CD14-positive monocyte (primary cell): ENCODE measurements at regions not wholly inside any gene's neighbourhood (a gene's known extent, or its start where the extent isn't known, plus 50 kb on each side); places are given as distances from the start of the nearest gene placed in this dataset.

Experiments
- DNase-seq, 3 donors: peaks; one replicate each; pipeline ENCODE4 v3.0.0-alpha.2; 2011 to 2022
- H2AFZ ChIP-seq: 2 replicates; pipeline ENCODE4 v1.6.0; 2012; ENCODE audit warnings: mild to moderate bottlenecking, low read depth, low read length, inconsistent platforms; ENCODE audit not compliant: insufficient read depth, poor library complexity, severe bottlenecking
- H3K27ac ChIP-seq, 2 donors: 1 replicate in 1 of 2; 2 replicates in 1 of 2; pipeline ENCODE4 v1.5.1; 2012 to 2013; ENCODE audit warnings: low read length in 2 of 2, control low read depth in 1 of 2, inconsistent platforms in 1 of 2, low read depth in 1 of 2, mild to moderate bottlenecking in 1 of 2
- H3K27me3 ChIP-seq, 2 donors: one replicate each; pipeline versions ENCODE4 v1.6.0 to v1.6.1; 2011 to 2013; ENCODE audit warnings: low read length in 2 of 2; ENCODE audit not compliant: control insufficient read depth in 2 of 2, insufficient read depth in 2 of 2
- H3K36me3 ChIP-seq, 2 donors: replicated peaks in 1 of 2; 1 replicate in 1 of 2; 2 replicates in 1 of 2; pipeline versions ENCODE4 v1.5.1 to v1.6.1; 2012 to 2013; ENCODE audit warnings: low read length in 2 of 2, control low read depth in 1 of 2, inconsistent platforms in 1 of 2, mild to moderate bottlenecking in 1 of 2; ENCODE audit not compliant: insufficient read depth in 2 of 2, control insufficient read depth in 1 of 2
- H3K4me1 ChIP-seq, 2 donors: 1 replicate in 1 of 2; 2 replicates in 1 of 2; pipeline versions ENCODE4 v1.5.1 to v1.6.1; 2012 to 2013; ENCODE audit warnings: low read length in 2 of 2, control low read depth in 1 of 2, inconsistent platforms in 1 of 2, mild to moderate bottlenecking in 1 of 2, moderate library complexity in 1 of 2; ENCODE audit not compliant: insufficient read depth in 2 of 2, control insufficient read depth in 1 of 2
- H3K4me2 ChIP-seq: replicated peaks from 2 replicates; pipeline ENCODE3; 2012; ENCODE audit warnings: low read length, moderate library complexity, mild to moderate bottlenecking; ENCODE audit not compliant: poor library complexity, severe bottlenecking; ENCODE audit errors: extremely low read depth
- H3K4me3 ChIP-seq, 3 experiments: fragments of 200-600 bp in 1 of 3; sonication (generic) in 1 of 3; replicated peaks in 1 of 3; 1 replicate in 2 of 3; 2 replicates in 1 of 3; pipeline ENCODE4 v1.5.1; 2011 to 2013; ENCODE audit warnings: low read length in 3 of 3, mild to moderate bottlenecking in 3 of 3, control low read depth in 2 of 3, low read depth in 2 of 3, inconsistent platforms in 1 of 3, moderate library complexity in 1 of 3
- H3K79me2 ChIP-seq: 2 replicates; pipeline ENCODE4 v1.6.0; 2012; ENCODE audit warnings: mild to moderate bottlenecking, control low read depth, inconsistent platforms, low read length, moderate library complexity; ENCODE audit not compliant: insufficient read depth
- H3K9ac ChIP-seq: 2 replicates; pipeline ENCODE4 v1.6.0; 2017; ENCODE audit warnings: low read length, mild to moderate bottlenecking; ENCODE audit not compliant: insufficient read depth, poor library complexity, severe bottlenecking
- H3K9me3 ChIP-seq, 2 donors: replicated peaks in 1 of 2; 1 replicate in 1 of 2; 2 replicates in 1 of 2; pipeline versions ENCODE4 v1.5.1 to v1.6.1; 2012 to 2013; ENCODE audit warnings: low read length in 2 of 2, control low read depth in 1 of 2; ENCODE audit not compliant: control insufficient read depth in 1 of 2, insufficient read depth in 1 of 2
- H4K20me1 ChIP-seq: 2 replicates; pipeline ENCODE4 v1.6.0; 2012; ENCODE audit warnings: mild to moderate bottlenecking, low read length, control low read depth, moderate library complexity; ENCODE audit not compliant: insufficient read depth
- H3K27ac Mint-ChIP-seq, 7 donors: one replicate each; pipeline ENCODE4 v1.8.0; 2020; ENCODE audit warnings: mild to moderate bottlenecking in 7 of 7, mixed read lengths in 7 of 7, moderate library complexity in 6 of 7, inconsistent platforms in 2 of 7
- H3K27me3 Mint-ChIP-seq, 3 donors: one replicate each; pipeline ENCODE4 v1.8.0; 2021 to 2022; ENCODE audit warnings: low read depth in 3 of 3, mild to moderate bottlenecking in 3 of 3, mixed read lengths in 3 of 3, moderate library complexity in 3 of 3, inconsistent platforms in 1 of 3
- H3K36me3 Mint-ChIP-seq, 2 donors: one replicate each; pipeline ENCODE4 v1.8.0; 2020; ENCODE audit warnings: mixed read lengths in 2 of 2, inconsistent platforms in 1 of 2, mild to moderate bottlenecking in 1 of 2
- H3K4me1 Mint-ChIP-seq: one replicate; pipeline ENCODE4 v1.8.0; 2020; ENCODE audit warnings: mild to moderate bottlenecking, mixed read lengths
- H3K4me3 Mint-ChIP-seq, 2 donors: one replicate each; pipeline ENCODE4 v1.8.0; 2020; ENCODE audit warnings: mild to moderate bottlenecking in 2 of 2, mixed read lengths in 2 of 2, moderate library complexity in 1 of 2
- H3K9me3 Mint-ChIP-seq, 7 donors: one replicate each; pipeline ENCODE4 v1.8.0; 2020 to 2022; ENCODE audit warnings: mixed read lengths in 7 of 7, mild to moderate bottlenecking in 6 of 7, moderate library complexity in 6 of 7, inconsistent platforms in 2 of 7
- WGBS: methylation state at CpG from one replicate; pipeline ENCODE4 v1.1.5; 2013; ENCODE audit warnings: missing lambda C conversion rate; ENCODE audit not compliant: insufficient coverage; 5-methylcytosine and 5-hydroxymethylcytosine counted together
- intact Hi-C, 2 donors: fragments of 100-400 bp; cut with micrococcal nuclease; formaldehyde crosslinking; loops; one replicate each; pipeline versions ENCODE4 v1.15.0 to v1.15.1; 2023
- TF ChIP-seq, protein P1 (sequence below): fragments of 200-600 bp; IDR thresholded peaks from one replicate; pipeline ENCODE4 v1.8.0; 2022; ENCODE audit warnings: antibody characterized with exemption, mild to moderate bottlenecking

- no peak overlapping the region for H3K4me3 Mint-ChIP-seq
- H3K36me3 Mint-ChIP-seq = no peaks in the 10 kb centered on the region
- WGBS = 89% methylated on average over 4 of the region's 4 CpGs
- Histone ChIP-seq H3K9me3 (no peaks in the 10 kb centered on the region), H3K4me1 (no peaks in the 10 kb centered on the region), H3K36me3 (no peaks in the 10 kb centered on the region), H3K4me3 (no peak overlapping the region), H3K27ac (no peak overlapping the region), H3K9ac (no peak overlapping the region), H3K79me2 (no peaks in the 10 kb centered on the region), H3K4me2 (no peak overlapping the region), H4K20me1 (no peaks in the 10 kb centered on the region), H2AFZ (no peak overlapping the region), H3K27me3 (no peaks in the 10 kb centered on the region)
- TF ChIP-seq, protein P1, sequence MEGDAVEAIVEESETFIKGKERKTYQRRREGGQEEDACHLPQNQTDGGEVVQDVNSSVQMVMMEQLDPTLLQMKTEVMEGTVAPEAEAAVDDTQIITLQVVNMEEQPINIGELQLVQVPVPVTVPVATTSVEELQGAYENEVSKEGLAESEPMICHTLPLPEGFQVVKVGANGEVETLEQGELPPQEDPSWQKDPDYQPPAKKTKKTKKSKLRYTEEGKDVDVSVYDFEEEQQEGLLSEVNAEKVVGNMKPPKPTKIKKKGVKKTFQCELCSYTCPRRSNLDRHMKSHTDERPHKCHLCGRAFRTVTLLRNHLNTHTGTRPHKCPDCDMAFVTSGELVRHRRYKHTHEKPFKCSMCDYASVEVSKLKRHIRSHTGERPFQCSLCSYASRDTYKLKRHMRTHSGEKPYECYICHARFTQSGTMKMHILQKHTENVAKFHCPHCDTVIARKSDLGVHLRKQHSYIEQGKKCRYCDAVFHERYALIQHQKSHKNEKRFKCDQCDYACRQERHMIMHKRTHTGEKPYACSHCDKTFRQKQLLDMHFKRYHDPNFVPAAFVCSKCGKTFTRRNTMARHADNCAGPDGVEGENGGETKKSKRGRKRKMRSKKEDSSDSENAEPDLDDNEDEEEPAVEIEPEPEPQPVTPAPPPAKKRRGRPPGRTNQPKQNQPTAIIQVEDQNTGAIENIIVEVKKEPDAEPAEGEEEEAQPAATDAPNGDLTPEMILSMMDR = no peak
- intact Hi-C loops = no loop called here
- H3K9me3 Mint-ChIP-seq = peaks cover 0 to under 1% (median 0%) of the 10 kb centered on the region in 7 donors
- no peak overlapping the region for H3K27ac Mint-ChIP-seq
- no peaks in the 10 kb centered on the region for H3K4me1 Mint-ChIP-seq
- DNase-seq = no peak
- peaks cover 0 to 16% (median 10%) of the 10 kb centered on the region in 3 donors for H3K27me3 Mint-ChIP-seq
These were observed 116.3 kb downstream of the IRX5 start for GRCh38 chr16:55046916-55047315.

- H2AFZ ChIP-seq = no peak overlapping the region
- H3K4me3 Mint-ChIP-seq = no peak overlapping the region
- peaks cover 0 to 16% (median 10%) of the 10 kb centered on the region in 3 donors for H3K27me3 Mint-ChIP-seq
- no peaks in the 10 kb centered on the region for H4K20me1 ChIP-seq
- H3K36me3 Mint-ChIP-seq = no peaks in the 10 kb centered on the region
- no peak overlapping the region for H3K9ac ChIP-seq
- intact Hi-C loops = no loop called here
- H3K4me2 ChIP-seq = no peak overlapping the region
- H3K27ac Mint-ChIP-seq = no peak overlapping the region
- no peaks in the 10 kb centered on the region for H3K27me3 ChIP-seq
- WGBS = 100% methylated on average over 1 of the region's 4 CpGs
- H3K36me3 ChIP-seq = no peaks in the 10 kb centered on the region
- H3K27ac ChIP-seq = no peak overlapping the region
- H3K4me1 ChIP-seq = no peaks in the 10 kb centered on the region
- H3K79me2 ChIP-seq = no peaks in the 10 kb centered on the region
- H3K9me3 ChIP-seq = no peaks in the 10 kb centered on the region
- H3K4me3 ChIP-seq = no peak overlapping the region
- no peaks in the 10 kb centered on the region for H3K4me1 Mint-ChIP-seq
- DNase-seq = no peak
- TF ChIP-seq, protein P1 = no peak
- H3K9me3 Mint-ChIP-seq = peaks cover 0 to 1% (median 0%) of the 10 kb centered on the region in 7 donors
These were observed 116.7 kb downstream of the IRX5 start for GRCh38 chr16:55047331-55047730.
